Endothelial cell of umbilical vein (primary cell): ENCODE measurements at regions not wholly inside any gene's neighbourhood (a gene's known extent, or its start where the extent isn't known, plus 50 kb on each side); places are given as distances from the start of the nearest gene placed in this dataset.

ENCODE experiments used
- BruUV-seq: library from RNA; stranded (reverse); fragments of 400-500 nt; replicated peaks from 2 replicates; lab custom pipeline; 2021; lab: Mats Ljungman, UMichigan
- CTCF ChIA-PET: fragments of 300-600, 350-600 bp; sonication (Branson Sonifier 250); formaldehyde crosslinking; loops from one replicate; lab custom pipeline; 2021; ENCODE audit warnings: antibody characterized with exemption, inconsistent platforms; lab: Charles Lee
- POLR2A ChIA-PET: fragments of 300-600, 350-600 bp; sonication (Branson Sonifier 250); formaldehyde crosslinking; loops from one replicate; lab custom pipeline; 2021; ENCODE audit warnings: antibody characterized with exemption, inconsistent platforms; lab: Charles Lee
- DNase-seq: peaks from one replicate; pipeline ENCODE4 v3.0.0-alpha.2; 2011; ENCODE audit warnings: low read depth, low spot score
- FAIRE-seq: peaks from 2 replicates; lab custom pipeline; 2011; peaks lifted over from hg19 to GRCh38; lab: Jason Lieb, UNC
- H2AFZ ChIP-seq: 2 replicates; pipeline ENCODE4 v1.6.0; 2012; ENCODE audit warnings: low read depth, low read length, control low read depth, inconsistent platforms
- H3K27ac ChIP-seq: 2 replicates; pipeline ENCODE4 v1.5.1; 2011; ENCODE audit warnings: low read depth, mild to moderate bottlenecking, control low read depth, low read length, moderate library complexity; ENCODE audit not compliant: insufficient read depth
- H3K27me3 ChIP-seq, 2 experiments: 2 replicates each; pipeline versions ENCODE4 v1.6.0 to v1.6.1; 2011; ENCODE audit warnings: low read length in 2 of 2, mixed read lengths in 1 of 2; ENCODE audit not compliant: control insufficient read depth in 2 of 2, insufficient read depth in 2 of 2
- H3K36me3 ChIP-seq, 2 experiments: 2 replicates in 1 of 2; 3 replicates in 1 of 2; pipeline ENCODE4 v1.5.1; 2011; ENCODE audit warnings: low read length in 2 of 2, mild to moderate bottlenecking in 1 of 2, moderate library complexity in 1 of 2; ENCODE audit not compliant: control insufficient read depth in 2 of 2, insufficient read depth in 2 of 2; ENCODE audit errors: extremely low read depth in 1 of 2
- H3K4me1 ChIP-seq: 3 replicates; pipeline ENCODE4 v1.5.1; 2011; ENCODE audit warnings: mild to moderate bottlenecking, low read length; ENCODE audit not compliant: control insufficient read depth, insufficient read depth; ENCODE audit errors: extremely low read depth
- H3K4me2 ChIP-seq: 2 replicates; pipeline ENCODE4 v1.6.1; 2011; ENCODE audit warnings: low read length, control low read depth, mixed read lengths; ENCODE audit not compliant: insufficient read depth
- H3K4me3 ChIP-seq, 3 experiments: fragments of 200-600 bp in 1 of 3; sonication (generic), shearing (Covaris generic) in 1 of 3; replicated peaks in 1 of 3; 2 replicates each; pipeline ENCODE4 v1.5.1; 2011 to 2016; ENCODE audit warnings: control low read depth in 3 of 3, low read length in 3 of 3, mild to moderate bottlenecking in 2 of 3, inconsistent platforms in 1 of 3, low read depth in 1 of 3, moderate library complexity in 1 of 3; ENCODE audit not compliant: insufficient read depth in 1 of 3
- H3K79me2 ChIP-seq: 2 replicates; pipeline ENCODE4 v1.6.0; 2012; ENCODE audit warnings: low read length, inconsistent platforms; ENCODE audit not compliant: control insufficient read depth, insufficient read depth
- H3K9ac ChIP-seq: replicated peaks from 2 replicates; pipeline ENCODE3; 2011; ENCODE audit warnings: low read length, control low read depth; ENCODE audit not compliant: insufficient read depth; ENCODE audit errors: extremely low read depth
- H3K9me1 ChIP-seq: replicated peaks from 3 replicates; pipeline ENCODE4 v1.6.0; 2011; ENCODE audit warnings: mild to moderate bottlenecking, low read length; ENCODE audit not compliant: control insufficient read depth, insufficient read depth; ENCODE audit errors: extremely low read depth
- H3K9me3 ChIP-seq: replicated peaks from 2 replicates; pipeline ENCODE4 v1.5.1; 2012; ENCODE audit warnings: low read length, inconsistent platforms; ENCODE audit not compliant: control insufficient read depth, insufficient read depth
- H4K20me1 ChIP-seq: replicated peaks from 2 replicates; pipeline ENCODE3; 2011; ENCODE audit warnings: mild to moderate bottlenecking, low read length; ENCODE audit not compliant: control insufficient read depth, insufficient read depth; ENCODE audit errors: extremely low read depth
- EZH2 ChIP-seq: IDR thresholded peaks from 2 replicates; pipeline ENCODE4 v1.6.1; 2012; ENCODE audit warnings: borderline replicate concordance, low read depth, mild to moderate bottlenecking, moderate library complexity, low read length, inconsistent platforms; ENCODE audit not compliant: severe bottlenecking
- FOS ChIP-seq: IDR thresholded peaks from 2 replicates; pipeline ENCODE4 v1.6.1; 2011; ENCODE audit warnings: mild to moderate bottlenecking, low read length, moderate library complexity, borderline replicate concordance; ENCODE audit not compliant: insufficient read depth
- GATA2 ChIP-seq: IDR thresholded peaks from 2 replicates; pipeline ENCODE4 v1.7.0; 2011; ENCODE audit warnings: low read depth, mild to moderate bottlenecking, moderate library complexity, mixed read lengths, low read length; ENCODE audit not compliant: insufficient read length, insufficient read depth
- JUN ChIP-seq: IDR thresholded peaks from 2 replicates; pipeline ENCODE4 v1.6.1; 2011; ENCODE audit warnings: borderline replicate concordance, low read depth; ENCODE audit not compliant: insufficient read length, insufficient read depth
- MYC ChIP-seq: IDR thresholded peaks from one replicate; pipeline ENCODE4 v1.6.1; 2011; ENCODE audit warnings: mild to moderate bottlenecking, low read depth, low read length
- POLR2A ChIP-seq: IDR thresholded peaks from 2 replicates; pipeline ENCODE4 v1.6.1; 2012; ENCODE audit warnings: low read depth, mild to moderate bottlenecking, control low read depth, low read length
- POLR2AphosphoS5 ChIP-seq: IDR thresholded peaks from 2 replicates; pipeline ENCODE4 v1.6.1; 2012; ENCODE audit warnings: low read depth, mild to moderate bottlenecking, control low read depth, low read length, moderate library complexity; ENCODE audit not compliant: insufficient read depth
- dilution Hi-C: fragments of 300-500 bp; cut with MboI; formaldehyde crosslinking; loops from one replicate; pipeline ENCODE4 v1.15.0; 2019; ENCODE audit warnings: low sequenced_read_pairs; ENCODE audit not compliant: extremely low pct_ligation_motif_present
- intact Hi-C: fragments of 100-400 bp; cut with micrococcal nuclease; formaldehyde crosslinking; loops from one replicate; pipeline ENCODE4 v1.10.0; 2022
- TF ChIP-seq, protein P1 (sequence below), 2 donors: IDR thresholded peaks; 1 replicate in 1 of 2; 2 replicates in 1 of 2; pipeline ENCODE4 v1.5.1; 2011; ENCODE audit warnings: low read length in 2 of 2, mild to moderate bottlenecking in 2 of 2, moderate library complexity in 2 of 2, control low read depth in 1 of 2, inconsistent platforms in 1 of 2, low read depth in 1 of 2; ENCODE audit not compliant: insufficient read depth in 1 of 2; ENCODE audit errors: extremely low read depth in 1 of 2
- TF ChIP-seq, protein P2 (sequence below): IDR thresholded peaks from 2 replicates; pipeline ENCODE4 v1.6.1; 2011; ENCODE audit not compliant: insufficient read depth, insufficient read length

DNA sequence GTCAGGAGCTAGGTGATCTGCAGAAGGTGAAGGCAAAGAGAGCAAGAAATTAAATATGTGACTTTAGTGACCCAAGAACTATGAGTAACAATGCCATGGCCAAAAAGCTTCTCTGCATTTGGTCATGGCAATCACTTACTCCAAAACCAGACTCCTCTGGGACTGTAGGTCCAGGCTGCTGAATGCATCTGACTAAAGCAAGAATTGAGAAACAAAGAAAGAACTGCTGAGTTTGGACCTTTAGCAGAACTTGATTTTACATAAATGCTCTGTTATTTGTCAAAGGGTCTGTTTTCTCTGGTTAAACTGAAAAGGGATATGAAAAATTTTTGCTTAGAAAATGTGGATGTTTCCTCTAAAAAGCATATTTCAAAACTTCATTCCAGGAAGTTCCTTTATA lies 1102.2 kb downstream of the IGSF11 start:
- POLR2A ChIA-PET: no interaction called here
- H3K79me2 ChIP-seq: no peaks in the 10 kb centered on the region
- H3K9me3 ChIP-seq: no peaks in the 10 kb centered on the region
- TF ChIP-seq POLR2A (no peak), MYC (no peak)
- TF ChIP-seq, protein P1, sequence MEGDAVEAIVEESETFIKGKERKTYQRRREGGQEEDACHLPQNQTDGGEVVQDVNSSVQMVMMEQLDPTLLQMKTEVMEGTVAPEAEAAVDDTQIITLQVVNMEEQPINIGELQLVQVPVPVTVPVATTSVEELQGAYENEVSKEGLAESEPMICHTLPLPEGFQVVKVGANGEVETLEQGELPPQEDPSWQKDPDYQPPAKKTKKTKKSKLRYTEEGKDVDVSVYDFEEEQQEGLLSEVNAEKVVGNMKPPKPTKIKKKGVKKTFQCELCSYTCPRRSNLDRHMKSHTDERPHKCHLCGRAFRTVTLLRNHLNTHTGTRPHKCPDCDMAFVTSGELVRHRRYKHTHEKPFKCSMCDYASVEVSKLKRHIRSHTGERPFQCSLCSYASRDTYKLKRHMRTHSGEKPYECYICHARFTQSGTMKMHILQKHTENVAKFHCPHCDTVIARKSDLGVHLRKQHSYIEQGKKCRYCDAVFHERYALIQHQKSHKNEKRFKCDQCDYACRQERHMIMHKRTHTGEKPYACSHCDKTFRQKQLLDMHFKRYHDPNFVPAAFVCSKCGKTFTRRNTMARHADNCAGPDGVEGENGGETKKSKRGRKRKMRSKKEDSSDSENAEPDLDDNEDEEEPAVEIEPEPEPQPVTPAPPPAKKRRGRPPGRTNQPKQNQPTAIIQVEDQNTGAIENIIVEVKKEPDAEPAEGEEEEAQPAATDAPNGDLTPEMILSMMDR (IDR thresholded peaks at IDR 0.05; ENCODE audit: extremely low read depth in 1 of 2, insufficient read depth in 1 of 2, low read depth in 1 of 2, low read length in 2 of 2): no peak
- H3K4me2 ChIP-seq: no peak overlapping the region
- H3K27me3 ChIP-seq: no peaks in the 10 kb centered on the region
- H3K4me1 ChIP-seq: no peaks in the 10 kb centered on the region
- no peak for FAIRE-seq
- no peak overlapping the region for H2AFZ ChIP-seq
- intact Hi-C loops (no loop called here), dilution Hi-C loops (no loop called here)
- CTCF ChIA-PET: no interaction called here
- DNase-seq: no peak
- H4K20me1 ChIP-seq: no peaks in the 10 kb centered on the region
- H3K9me1 ChIP-seq: no peaks in the 10 kb centered on the region
- no TSS peak for BruUV-seq
- no peak overlapping the region for H3K9ac ChIP-seq
- no peaks in the 10 kb centered on the region for H3K36me3 ChIP-seq
- H3K4me3 ChIP-seq: no peak overlapping the region
- H3K27ac ChIP-seq: no peak overlapping the region

DNA sequence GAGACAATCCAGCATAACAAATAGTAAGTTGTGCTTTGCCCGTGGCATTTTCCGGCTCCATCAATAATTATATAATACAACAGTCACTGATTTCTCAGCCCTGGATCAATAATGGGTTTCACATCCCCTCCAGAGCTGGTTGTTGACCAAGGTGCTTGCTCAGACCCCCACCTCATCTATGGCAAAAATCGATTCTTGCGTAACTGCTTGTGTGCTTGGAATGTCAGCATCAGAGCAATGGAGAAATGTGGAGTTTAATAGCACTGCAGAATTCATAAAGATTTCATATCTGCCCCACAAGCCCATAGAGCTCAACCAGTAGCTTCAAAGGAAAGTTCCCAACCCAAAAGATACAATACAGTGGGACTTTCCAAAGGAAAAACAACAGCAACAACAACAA lies 1098.5 kb downstream of the IGSF11 start:
- POLR2A ChIA-PET: no interaction called here
- FAIRE-seq (no peak), DNase-seq (no peak)
- Histone ChIP-seq H3K9ac (no peak overlapping the region), H4K20me1 (no peaks in the 10 kb centered on the region), H3K79me2 (no peaks in the 10 kb centered on the region), H3K27ac (no peak overlapping the region), H3K4me2 (no peak overlapping the region), H3K36me3 (no peaks in the 10 kb centered on the region), H3K27me3 (no peaks in the 10 kb centered on the region), H3K4me1 (no peaks in the 10 kb centered on the region), H3K9me3 (no peaks in the 10 kb centered on the region), H3K4me3 (no peak overlapping the region), H3K9me1 (no peaks in the 10 kb centered on the region), H2AFZ (no peak overlapping the region)
- CTCF ChIA-PET: interaction anchor here (1.4 kb wide), 3 partner anchors 19 to 37 kb away, joined by 3 to 7 read pairs (median 3); no protein-coding TSS in a partner anchor
- dilution Hi-C loops: no loop called here
- TF ChIP-seq EZH2 (no peak), JUN (no peak), MYC (no peak), POLR2AphosphoS5 (no peak), GATA2 (no peak), FOS (no peak), POLR2A (no peak)
- TF ChIP-seq, protein P2, sequence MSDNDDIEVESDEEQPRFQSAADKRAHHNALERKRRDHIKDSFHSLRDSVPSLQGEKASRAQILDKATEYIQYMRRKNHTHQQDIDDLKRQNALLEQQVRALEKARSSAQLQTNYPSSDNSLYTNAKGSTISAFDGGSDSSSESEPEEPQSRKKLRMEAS: no peak
- TF ChIP-seq, protein P1 (IDR thresholded peaks at IDR 0.05; ENCODE audit: extremely low read depth in 1 of 2, insufficient read depth in 1 of 2, low read depth in 1 of 2, low read length in 2 of 2): no peak
- no TSS peak for BruUV-seq
- intact Hi-C loops: no loop called here
